ENCODE measurements at regions not wholly inside any gene's neighbourhood (a gene's known extent, or its start where the extent isn't known, plus 50 kb on each side); places are given as distances from the start of the nearest gene placed in this dataset.
"Not testable (repeated sequence)": the region's sequence is repeated elsewhere in the genome, so short reads cannot be mapped to it uniquely, and the experiment has no call there.

DNA sequence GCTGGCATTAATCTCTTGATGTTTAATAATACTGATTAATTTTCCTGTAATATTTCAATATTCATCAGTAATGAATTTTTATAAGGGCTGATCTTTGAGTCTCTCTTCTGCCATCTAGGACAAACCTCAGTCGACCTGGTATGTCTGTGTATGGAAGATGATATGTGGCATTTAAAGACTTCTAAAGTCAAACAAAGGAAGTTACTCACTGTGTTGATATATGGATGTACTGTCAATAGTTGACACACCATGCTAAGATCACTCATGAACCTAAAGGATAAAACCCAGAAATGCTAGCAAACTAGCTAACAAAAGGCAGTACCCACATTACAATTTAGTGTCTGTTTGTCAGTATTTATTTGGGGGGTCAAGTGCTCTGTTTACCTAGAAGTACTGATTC lies 380.7 kb upstream of the GOT2 start:
- DNase-seq (ENCODE audit: low read depth in 2 of 2), result no peak

DNA sequence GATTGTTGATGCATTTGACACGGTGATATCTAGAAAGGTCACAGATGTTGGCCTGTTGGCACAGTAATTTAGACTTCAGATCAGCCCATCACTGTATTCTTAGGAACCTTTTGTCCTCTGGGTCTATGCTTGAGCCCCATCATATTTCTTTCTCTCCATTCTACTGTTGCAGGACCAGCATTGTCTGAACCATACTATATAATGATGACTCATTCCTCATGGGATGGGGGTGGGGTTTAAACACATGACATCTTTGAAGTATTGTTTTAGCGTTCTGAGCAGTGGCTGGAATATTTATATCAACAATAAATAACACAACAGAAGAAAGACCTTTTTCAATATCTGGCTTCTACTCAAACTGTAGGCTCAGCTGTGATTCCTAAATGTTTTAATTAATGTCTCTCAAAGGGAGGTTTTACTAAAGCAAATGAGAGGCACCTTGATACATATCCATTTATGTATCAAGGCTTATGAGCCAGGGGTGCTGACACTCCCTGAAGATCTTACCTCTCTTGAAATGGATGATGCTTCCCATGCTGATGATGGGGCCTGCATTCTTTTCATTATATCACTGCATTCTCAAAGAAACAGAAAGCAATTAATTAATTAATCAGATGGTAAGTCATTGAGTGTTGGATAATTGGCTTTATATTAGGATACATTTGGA lies 379.0 kb upstream of the GOT2 start:
- no peak for DNase-seq (ENCODE audit: low read depth in 2 of 2)

DNA sequence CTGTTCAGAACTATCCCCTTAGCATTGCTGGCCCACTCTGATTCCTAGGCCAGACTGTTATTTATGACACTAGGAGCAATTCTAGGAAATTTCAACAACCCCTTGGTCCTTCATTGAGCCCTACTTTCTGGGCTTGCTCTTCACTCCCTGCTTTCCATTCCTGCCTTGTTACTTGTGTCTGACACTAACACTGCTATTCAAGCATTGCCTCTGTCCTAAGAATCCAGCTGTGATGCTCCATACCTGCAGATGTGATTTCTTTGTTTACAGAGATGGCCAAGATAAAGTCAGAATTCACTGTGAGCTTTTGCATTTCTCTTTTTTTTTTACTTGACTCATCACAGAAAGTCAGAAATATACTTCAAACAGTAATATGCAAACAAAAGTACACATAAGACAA lies 377.2 kb upstream of the GOT2 start:
- DNase-seq (ENCODE audit: low read depth in 2 of 2), result no peak

DNA sequence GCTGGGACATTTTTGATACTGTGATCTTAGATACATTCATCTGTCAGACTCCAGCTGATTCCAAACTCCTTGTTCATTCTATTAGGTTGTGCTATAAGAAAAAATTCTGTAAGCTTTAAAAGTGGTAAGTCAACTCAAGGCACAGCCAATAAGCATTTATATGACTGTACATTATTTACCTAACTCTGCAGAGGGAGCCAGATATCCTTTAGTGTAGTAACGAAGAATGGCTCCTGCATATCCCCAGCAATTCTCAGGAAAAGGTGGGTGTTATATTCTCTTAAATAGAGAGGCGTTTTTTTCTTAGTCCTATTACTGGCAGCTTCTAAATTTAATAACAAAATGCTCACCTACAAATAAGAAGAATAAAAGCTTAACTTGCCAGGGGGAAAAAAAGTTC lies 374.3 kb upstream of the GOT2 start:
- DNase-seq (ENCODE audit: low read depth in 2 of 2), result no peak

DNA sequence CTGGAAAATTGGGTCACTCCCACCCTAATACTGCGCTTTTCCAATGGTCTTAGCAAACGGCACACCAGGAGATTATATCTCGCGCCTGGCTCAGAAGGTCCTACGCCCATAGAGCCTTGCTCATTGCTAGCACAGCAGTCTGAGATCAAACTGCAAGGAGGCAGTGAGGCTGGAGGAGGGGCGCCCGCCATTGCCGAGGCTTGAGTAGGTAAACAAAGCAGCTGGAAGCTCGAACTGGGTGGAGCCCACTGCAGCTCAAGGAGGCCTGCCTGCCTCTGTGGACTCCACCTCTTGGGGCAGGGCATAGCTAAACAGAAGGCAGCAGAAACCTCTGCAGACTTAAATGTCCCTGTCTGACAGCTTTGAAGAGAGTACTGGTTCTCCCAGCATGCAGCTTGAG lies 362.6 kb upstream of the GOT2 start:
- not testable (repeated sequence) for DNase-seq (ENCODE audit: low read depth in 2 of 2)

DNA sequence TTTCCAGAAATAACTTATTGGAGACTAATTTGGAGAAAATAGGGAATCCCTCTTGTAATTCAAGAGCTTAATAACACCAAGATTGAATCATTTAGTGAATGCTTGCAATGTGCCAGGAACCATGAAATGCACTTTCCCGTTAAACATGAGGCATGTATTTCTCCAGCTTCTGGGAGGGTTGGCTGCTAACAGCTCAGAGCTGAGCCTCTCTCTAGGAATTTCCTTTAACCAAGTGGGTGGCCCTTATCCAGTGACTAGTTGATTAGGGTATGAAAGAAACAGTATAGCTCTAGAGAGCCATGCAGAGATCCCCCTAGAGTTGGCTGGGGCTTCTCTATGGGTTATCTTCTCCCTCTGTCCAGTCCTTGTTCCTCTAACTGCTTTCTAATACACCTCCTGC lies 356.4 kb upstream of the GOT2 start:
- no peak for DNase-seq (ENCODE audit: low read depth in 2 of 2)

DNA sequence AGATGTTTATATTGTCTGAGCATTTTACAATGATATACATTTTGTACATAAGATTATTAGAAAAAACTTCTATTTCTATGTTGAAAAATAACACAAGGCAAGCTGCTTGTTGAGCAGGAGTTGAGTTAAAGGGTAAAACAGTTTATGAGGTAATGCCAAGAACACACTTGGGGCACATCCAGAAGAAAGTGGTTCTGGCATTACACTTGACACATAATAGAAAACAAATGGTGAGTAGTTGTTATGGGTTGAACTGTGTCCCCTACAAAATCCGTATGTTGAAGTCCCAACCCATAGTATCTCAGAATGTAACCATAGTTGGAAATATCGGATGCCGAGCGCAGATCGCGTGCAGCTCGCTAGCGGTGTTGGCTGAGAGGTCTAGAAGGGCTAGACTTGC lies 354.3 kb upstream of the GOT2 start:
- DNase-seq (ENCODE audit: low read depth in 2 of 2), result no peak

DNA sequence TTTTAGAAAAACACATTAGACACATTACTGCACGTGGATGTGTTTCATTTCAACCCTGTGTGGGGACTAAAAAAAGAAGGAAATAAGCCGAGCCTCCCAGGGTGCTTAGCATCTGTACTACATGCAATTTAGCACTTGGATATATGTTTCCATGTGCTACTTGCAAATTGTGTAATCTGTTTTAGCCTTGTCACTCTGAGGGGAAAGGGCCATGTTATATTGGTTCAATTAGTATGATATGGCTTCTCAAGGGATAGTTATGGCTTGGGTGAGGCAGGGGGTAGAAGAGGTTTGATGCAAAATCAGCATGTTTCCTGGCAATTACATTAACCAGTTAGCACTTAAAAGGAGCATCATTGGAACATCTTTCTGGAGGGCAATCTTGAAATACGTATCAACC lies 353.5 kb upstream of the GOT2 start:
- DNase-seq (ENCODE audit: low read depth in 2 of 2), result no peak

DNA sequence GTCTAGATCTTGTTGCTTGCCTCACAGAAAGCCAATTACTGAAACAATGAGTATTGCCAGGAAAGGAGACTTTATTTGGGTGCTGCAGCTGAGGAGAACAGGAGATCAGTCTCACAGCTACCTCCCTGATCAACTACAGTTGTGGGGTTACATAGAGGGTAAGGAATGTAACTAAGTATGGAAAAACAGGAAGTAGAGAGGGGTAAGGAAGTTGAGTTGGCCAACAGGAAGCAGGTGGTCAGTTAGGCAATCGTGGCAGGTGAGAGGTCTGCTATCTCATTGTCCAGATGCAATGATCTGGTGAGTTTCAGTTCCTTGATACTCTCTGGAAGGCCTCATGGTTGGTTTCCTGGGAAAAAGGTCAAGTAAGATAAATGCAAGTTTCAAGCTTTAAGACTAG lies 333.1 kb upstream of the GOT2 start:
- no peak for DNase-seq (ENCODE audit: low read depth in 2 of 2)

DNA sequence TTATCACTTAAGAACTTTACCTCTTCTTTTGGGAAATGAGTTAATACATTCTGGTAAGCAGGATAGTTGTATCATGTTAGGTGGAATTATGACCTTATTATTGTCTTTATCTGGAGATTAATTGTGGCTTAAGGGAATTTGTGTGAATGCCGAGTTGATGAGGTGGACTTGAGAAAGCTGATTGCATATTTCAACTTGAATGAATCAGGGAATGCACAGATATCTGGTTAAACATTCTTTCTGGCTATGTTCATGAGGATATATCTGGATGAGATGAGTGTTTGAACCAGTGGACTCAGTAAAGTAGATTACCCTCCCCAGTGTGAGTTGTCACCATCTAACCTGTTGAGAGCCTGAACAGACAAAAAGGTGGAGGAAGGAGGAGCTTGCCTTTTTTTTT lies 326.1 kb upstream of the GOT2 start:
- no peak for DNase-seq (ENCODE audit: low read depth in 2 of 2)

DNA sequence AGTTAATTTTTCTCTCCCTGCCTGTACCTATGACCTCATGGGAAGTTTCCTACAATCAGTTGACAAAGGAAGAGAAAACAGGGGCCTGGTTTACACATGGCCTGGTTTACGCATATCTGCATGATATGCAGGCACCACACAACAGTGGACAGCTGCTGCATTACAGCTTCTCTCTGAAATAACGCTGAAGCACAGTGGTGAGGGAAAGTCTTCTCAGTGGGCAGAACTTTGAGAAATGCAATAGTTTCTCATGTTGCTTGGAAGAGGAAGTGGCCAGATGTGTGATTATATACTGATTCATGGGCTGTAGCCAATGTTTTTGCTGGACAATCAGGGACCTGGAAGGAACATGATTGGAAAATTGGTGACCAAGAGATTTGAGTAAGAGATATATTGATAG lies 324.1 kb upstream of the GOT2 start:
- no peak for DNase-seq (ENCODE audit: low read depth in 2 of 2)

DNA sequence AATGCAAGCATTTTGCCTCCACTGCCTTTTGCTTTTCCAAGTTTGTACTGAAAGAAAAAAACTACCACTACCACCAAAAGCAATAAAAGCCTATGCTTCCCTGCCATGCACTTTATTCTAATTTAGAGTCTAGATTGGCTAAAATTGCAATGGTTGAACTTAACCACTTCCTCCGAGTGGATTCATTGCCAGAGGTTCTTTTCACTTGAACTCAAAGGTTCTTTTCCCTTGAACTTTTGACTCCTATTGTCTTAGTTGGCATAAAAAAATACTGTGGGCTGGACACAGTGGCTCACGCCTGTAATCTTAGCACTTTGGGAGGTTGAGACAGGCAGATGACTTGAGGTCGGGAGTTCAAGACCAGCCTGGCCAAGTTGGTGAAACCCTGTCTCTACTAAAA lies 319.8 kb upstream of the GOT2 start:
- DNase-seq (ENCODE audit: low read depth in 2 of 2), result no peak

DNA sequence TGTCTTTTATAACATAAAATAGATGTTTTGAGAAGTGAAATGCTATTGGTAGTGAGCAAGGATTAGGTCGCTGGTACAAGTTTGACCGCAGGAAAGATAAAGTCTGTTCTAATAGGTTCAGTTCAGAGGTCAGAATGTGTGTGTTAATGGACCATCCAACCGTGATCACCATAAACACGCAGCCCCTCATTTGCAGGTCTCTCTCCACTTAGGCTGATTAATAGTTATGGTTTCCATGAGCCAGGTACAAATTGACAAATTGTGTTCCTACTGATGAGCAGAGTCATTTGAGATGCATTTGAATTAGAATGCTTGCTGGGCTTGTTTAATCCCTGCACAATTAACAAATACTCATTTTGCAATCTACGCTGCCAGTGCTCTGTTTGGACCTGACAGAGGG lies 318.1 kb upstream of the GOT2 start:
- no peak for DNase-seq (ENCODE audit: low read depth in 2 of 2)

DNA sequence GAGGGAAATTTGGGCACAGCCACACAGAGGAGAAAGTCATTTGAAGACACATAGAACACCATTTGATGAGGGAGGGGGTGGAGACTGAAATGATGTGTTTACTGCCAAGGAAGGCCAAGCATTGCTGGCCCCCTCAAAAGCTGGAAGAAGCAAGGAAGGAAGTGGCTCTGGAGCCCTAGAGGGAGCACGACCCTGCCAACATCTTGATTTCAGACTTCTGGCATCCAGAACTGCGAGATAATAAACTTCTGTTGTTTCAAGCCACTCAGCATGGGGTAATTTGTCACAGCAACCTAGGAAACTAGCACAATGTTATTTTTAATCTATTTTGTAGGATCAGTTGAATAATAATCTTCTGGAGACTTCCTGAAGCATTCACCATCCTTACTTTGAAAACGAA lies 314.8 kb upstream of the GOT2 start:
- DNase-seq (ENCODE audit: low read depth in 2 of 2), result no peak

DNA sequence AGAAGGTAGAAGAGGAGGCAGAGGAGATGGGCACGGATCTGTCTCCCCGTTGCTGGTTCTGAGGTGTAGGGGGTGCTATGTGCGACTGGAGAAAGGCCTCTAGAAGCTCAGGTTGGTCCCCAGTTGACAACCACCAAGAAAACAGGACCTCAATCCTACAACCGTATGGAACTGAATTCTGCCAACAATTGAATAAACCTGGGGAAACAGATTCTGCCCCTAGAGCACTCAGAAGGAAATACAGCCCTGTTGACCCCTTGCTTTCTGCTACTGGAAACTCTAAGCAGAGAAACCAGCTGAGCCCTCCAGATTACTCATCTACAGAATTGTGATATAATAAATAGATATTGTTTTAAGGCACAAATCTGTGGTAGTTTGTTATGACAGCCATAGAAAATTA lies 313.0 kb upstream of the GOT2 start:
- no peak for DNase-seq (ENCODE audit: low read depth in 2 of 2)

DNA sequence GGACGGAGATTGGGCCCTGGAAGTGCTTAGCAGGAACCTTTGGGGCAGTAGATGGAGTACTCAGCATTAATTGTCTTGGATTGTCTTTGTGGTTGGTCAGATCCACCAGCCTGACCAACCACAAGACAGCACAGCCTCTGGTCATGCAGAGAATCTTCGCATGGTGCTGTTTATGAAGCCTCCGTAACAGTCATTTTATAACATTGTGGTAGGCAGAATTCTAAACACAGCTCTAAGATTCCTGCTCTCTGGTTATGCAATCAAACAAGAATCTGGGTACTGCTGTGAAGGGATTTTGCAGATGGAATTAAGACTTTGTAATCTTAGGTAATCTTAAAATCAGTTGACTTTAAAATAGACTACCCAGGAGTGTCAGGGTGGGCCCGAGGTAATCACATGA lies 312.2 kb upstream of the GOT2 start:
- DNase-seq (ENCODE audit: low read depth in 2 of 2), result no peak

DNA sequence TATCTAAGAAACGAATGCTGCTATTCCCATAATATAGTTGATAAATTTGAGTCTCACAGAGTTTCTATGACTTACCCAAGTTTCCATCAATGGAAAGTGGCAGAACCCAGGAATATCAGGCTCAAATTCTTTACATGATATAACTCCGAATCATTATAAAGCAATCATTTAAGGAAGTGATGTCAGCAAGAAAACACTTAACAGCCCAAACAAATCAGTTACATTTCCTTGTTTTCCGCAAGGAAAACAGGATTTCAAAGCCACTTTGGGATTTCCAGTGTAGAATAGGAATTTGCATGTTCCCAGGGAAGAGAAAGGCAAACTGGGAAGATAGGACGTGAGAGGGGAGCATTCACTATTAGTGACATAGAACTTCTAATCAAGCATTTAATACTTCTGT lies 311.4 kb upstream of the GOT2 start:
- DNase-seq (ENCODE audit: low read depth in 2 of 2), result no peak

DNA sequence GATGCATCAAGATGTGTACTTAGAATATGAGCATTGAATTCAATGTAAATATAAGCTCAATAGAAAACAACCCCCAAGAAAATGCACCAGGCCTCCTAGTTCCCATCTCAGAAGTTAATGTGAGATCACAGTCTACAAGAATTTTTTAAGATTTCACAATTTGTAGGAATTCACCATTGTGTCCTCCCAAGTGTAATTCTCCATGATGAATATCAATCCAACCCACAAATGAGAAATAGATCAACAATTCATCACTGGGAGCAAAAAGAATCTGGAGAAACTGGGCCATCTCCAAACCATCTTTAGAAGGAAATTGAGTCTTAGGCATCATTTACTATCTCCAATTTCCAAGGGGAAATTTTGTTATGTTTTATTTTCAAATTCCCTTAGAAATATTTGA lies 310.5 kb upstream of the GOT2 start:
- DNase-seq (ENCODE audit: low read depth in 2 of 2), result no peak

DNA sequence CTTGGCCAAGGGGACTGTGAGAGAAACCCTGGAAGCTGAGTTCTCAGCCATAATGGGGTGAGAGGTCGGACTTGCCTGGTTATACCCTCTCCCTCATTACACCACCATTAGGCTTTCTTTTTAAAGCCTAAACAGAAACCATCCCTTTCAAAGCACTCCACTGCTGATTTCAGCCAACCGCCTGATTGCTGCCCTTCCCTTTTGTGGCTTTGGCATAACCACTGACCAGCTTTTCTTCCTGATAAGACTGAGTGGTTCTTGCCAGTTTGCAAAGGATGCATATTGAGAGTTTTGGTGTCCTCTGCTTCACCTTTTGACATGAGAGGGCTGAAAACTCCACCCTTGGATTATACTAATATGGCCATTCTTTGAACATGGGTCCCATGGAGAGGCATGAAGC lies 308.2 kb upstream of the GOT2 start:
- DNase-seq (ENCODE audit: low read depth in 2 of 2), result no peak

DNA sequence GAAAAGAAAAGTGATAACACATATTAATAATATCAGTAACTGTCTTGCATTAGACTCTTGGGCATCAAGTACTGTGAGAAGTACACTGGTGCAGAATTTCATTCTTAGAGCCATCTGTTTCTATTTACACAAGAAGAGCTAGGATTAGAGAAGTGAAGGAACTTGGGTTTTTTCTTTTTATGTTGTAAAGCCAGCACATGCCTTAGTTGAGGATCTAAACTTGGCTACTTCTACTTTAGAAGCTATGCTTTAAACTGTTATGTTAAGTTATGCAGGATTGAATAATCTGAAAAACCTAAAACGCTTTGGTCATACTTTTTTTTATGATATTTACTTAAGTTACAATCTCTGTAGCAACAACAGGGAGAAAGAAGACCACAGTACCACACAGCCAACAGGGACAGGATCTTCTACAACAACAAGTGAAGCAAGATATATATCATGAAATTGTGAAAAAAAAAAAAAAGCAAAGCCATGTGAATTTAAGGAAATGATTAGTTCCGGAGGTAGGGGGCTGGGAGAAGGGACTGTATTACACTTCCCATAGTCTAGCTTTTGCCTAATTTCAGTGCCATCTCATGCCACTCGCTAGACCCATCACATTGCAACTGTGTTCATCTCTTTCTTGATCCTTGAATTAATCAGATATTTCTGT lies 305.1 kb upstream of the GOT2 start:
- no peak for DNase-seq (ENCODE audit: low read depth in 2 of 2)

DNA sequence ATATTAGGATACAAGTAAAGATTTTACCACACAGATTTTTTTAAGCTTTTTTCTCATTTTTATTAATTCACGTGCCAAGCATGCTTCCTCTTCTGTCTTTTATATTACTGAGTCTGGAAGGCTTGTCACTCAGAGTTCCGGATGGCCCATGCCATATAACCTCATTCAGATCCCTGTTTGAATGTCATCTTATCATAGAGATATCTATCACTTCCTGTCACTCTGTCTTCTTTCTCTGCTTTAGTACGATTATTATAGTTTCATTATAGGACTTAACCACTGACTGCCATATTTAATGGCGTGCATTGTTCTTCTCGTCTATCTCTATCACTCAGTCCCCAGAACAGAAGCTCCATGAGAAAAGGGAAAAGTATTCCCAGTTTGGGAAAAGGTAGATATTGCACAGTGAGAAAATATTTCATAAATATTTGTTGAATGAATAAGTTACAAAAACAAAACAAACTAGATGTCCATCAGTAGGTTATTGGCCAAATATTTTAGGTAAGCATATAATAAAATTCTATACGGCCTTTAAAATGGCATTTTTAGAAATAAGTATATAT lies 296.9 kb upstream of the GOT2 start:
- DNase-seq (ENCODE audit: low read depth in 2 of 2), result no peak

DNA sequence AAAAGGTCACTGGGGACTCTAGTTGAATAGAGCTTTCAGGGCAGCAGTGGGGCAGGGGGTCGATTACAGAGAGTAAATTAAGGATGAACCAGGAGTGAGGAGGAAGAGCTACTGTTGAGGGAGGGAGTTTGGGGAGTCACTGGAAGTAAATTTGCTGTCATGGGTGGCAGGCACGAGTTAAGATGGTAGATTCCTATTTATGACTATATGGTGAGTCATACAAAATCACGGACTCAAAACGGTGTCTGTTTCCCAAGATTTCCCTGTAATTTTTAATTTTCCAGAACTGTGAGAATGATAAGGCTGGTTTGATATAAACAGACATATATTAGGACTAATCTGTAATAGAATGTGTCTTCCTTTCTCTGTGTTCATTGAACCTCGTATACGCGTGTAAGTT lies 287.6 kb upstream of the GOT2 start:
- DNase-seq (ENCODE audit: low read depth in 2 of 2), result no peak

DNA sequence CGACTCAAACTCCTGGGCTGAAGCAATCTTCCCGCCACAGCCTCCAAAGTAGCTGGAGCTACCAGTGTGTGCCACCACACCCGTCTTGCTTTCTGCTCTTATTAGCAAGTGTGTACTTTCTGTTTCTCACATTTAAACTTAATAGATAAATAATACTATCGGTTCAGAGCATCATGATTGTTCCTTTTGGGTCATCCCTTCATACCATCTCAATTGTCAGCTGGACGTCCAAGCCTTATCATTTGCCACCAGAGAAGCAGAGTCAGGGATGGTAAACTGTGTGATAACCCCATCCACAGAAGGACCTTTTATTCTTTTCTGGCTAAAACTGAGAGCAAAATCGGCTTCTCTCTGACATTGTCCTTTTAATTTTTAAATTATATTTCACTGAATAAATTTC lies 279.8 kb upstream of the GOT2 start:
- no peak for DNase-seq (ENCODE audit: low read depth in 2 of 2)

DNA sequence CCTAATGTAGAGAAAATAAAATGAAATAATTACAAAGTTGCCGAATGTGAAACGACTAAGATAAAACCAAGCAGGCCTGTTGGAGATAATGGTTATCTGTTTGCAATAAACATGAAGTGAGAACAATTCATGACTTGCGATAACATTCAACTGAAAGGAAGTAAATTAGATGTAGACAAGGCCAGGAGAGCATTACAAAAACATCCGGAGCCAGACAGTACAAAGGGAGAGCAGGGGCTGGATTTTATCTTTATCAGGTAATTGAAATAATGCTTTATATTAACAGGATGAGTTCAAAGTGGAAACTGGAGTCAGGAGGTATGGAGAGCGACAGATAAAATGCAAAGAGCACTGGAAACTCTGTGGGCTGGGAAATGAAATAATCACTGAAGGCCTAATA lies 265.6 kb upstream of the GOT2 start:
- no peak for DNase-seq (ENCODE audit: low read depth in 2 of 2)
